Astrocyte of the spinal cord (primary cell): ENCODE measurements at regions not wholly inside any gene's neighbourhood (a gene's known extent, or its start where the extent isn't known, plus 50 kb on each side); places are given as distances from the start of the nearest gene placed in this dataset.

Source experiments
- DNase-seq: peaks from one replicate; pipeline ENCODE4 v3.0.0; 2011; ENCODE audit warnings: low read depth, low spot score
- H3K4me3 ChIP-seq: 2 replicates; pipeline ENCODE4 v1.5.1; 2011; ENCODE audit warnings: low read depth, mild to moderate bottlenecking, low read length, moderate library complexity
- in situ Hi-C: cut with HindIII; loops from 2 replicates; pipeline ENCODE4 v1.10.0; 2017; ENCODE audit warnings: low sequenced_read_pairs
- TF ChIP-seq, protein P1 (sequence below): IDR thresholded peaks from 2 replicates; pipeline ENCODE4 v1.5.1; 2012; ENCODE audit warnings: low read depth, mild to moderate bottlenecking, low read length, inconsistent platforms

- H3K4me3 ChIP-seq: no peak overlapping the region
- in situ Hi-C loops: no loop called here
- DNase-seq: no peak
- TF ChIP-seq, protein P1, sequence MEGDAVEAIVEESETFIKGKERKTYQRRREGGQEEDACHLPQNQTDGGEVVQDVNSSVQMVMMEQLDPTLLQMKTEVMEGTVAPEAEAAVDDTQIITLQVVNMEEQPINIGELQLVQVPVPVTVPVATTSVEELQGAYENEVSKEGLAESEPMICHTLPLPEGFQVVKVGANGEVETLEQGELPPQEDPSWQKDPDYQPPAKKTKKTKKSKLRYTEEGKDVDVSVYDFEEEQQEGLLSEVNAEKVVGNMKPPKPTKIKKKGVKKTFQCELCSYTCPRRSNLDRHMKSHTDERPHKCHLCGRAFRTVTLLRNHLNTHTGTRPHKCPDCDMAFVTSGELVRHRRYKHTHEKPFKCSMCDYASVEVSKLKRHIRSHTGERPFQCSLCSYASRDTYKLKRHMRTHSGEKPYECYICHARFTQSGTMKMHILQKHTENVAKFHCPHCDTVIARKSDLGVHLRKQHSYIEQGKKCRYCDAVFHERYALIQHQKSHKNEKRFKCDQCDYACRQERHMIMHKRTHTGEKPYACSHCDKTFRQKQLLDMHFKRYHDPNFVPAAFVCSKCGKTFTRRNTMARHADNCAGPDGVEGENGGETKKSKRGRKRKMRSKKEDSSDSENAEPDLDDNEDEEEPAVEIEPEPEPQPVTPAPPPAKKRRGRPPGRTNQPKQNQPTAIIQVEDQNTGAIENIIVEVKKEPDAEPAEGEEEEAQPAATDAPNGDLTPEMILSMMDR: no peak
Observed at GRCh38 chr1:29541631-29542030, 305.3 kb downstream of the PTPRU start.

DNA sequence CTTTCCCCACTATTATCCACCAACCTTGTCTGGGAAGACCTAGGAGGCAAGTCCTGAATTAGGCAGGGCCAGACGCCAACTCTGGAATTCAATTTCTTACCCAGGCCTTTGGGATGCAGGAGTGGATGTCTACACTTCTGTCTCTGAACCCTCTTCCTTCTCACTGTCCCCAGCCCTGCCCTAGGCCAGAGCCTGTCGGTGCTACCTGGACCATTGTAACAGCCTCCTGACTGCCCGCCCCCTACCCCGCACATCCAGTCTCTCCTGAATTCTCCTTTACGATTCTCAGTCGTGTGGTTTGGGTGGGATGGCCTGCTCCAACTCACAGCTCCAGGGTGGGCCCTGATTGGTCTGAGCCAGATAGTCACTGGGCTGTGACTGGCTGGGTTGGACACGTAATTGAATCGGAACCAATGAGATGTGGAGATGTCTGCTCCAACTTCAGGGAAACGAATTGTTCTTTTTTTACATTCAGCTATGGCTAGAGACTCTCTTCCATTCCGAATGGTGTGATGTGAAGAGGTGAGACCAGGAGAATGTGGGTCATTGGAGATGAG lies 304.6 kb downstream of the PTPRU start:
- TF ChIP-seq, protein P1: no peak
- in situ Hi-C loops: no loop called here
- DNase-seq: no peak

GRCh38 chr1:29539971-29540370 lies 303.6 kb downstream of the PTPRU start:
- DNase-seq: no peak
- H3K4me3 ChIP-seq: no peak overlapping the region
- in situ Hi-C loops: no loop called here
- TF ChIP-seq, protein P1: no peak

More for the DNA sequence above, 304.6 kb downstream of the PTPRU start:
- no peak overlapping the region for H3K4me3 ChIP-seq

- no peak for DNase-seq
- in situ Hi-C loops: no loop called here
- no peak overlapping the region for H3K4me3 ChIP-seq
- TF ChIP-seq, protein P1: no peak
Observed at GRCh38 chr1:29538586-29538985, 302.3 kb downstream of the PTPRU start.

GRCh38 chr1:29532751-29533150 lies 296.4 kb downstream of the PTPRU start:
- DNase-seq: no peak
- in situ Hi-C loops: no loop called here
- TF ChIP-seq, protein P1: no peak
- H3K4me3 ChIP-seq: no peak overlapping the region

GRCh38 chr1:29532285-29532684 lies 296.0 kb downstream of the PTPRU start:
- TF ChIP-seq, protein P1: no peak
- no peak for DNase-seq
- in situ Hi-C loops: no loop called here
- no peak overlapping the region for H3K4me3 ChIP-seq

DNA sequence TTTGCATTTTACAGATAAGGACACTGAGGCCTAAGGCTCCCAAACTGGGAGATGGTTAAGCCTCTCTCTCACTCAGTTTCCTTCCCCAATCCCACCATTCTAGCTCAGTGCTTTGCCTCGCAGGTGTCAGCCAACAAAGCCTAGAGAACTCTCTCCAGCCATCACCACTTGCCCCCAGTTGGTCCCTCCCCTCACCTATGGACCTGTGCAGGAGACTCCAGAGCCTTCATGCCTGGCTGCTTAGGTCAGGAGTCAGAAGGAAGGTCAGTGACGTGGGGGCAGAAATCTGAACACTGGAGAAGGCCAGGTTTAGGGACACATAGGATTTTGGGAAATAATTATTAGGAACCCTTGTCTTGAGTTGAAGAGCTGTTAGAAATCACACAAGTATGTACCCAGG lies 295.3 kb downstream of the PTPRU start:
- DNase-seq: no peak
- TF ChIP-seq, protein P1: no peak
- in situ Hi-C loops: no loop called here
- H3K4me3 ChIP-seq: no peak overlapping the region
